GM12878 (cell line): ENCODE measurements at regions not wholly inside any gene's neighbourhood (a gene's known extent, or its start where the extent isn't known, plus 50 kb on each side); places are given as distances from the start of the nearest gene placed in this dataset.

Experiments
- ATAC-seq: fragments of 200-7000 bp; cut with Tn5 transposase; 3 replicates; pipeline ENCODE4 v1.9.1; 2020; ENCODE audit warnings: mild to moderate bottlenecking, moderate library complexity
- BruUV-seq: library from RNA; stranded (reverse); fragments of 400-500 nt; replicated peaks from 2 replicates; lab custom pipeline; 2021; lab: Mats Ljungman, UMichigan
- CTCF ChIA-PET: fragments of 300-600 bp; sonication (Branson Sonifier 250); formaldehyde crosslinking; extraction: SDS; loops from one replicate; lab custom pipeline; 2021; ENCODE audit warnings: inconsistent platforms; lab: Yijun Ruan, JAX
- POLR2A ChIA-PET: fragments of 350-600 bp; formaldehyde crosslinking; extraction: SDS; loops from one replicate; lab custom pipeline; 2021; ENCODE audit warnings: inconsistent platforms; lab: Charles Lee
- RAD21 ChIA-PET: fragments of 300-600 bp; sonication (Branson Sonifier 250); formaldehyde crosslinking; loops from one replicate; lab custom pipeline; 2023; ENCODE audit warnings: antibody characterized with exemption; ENCODE audit not compliant: unreplicated experiment; lab: Charles Lee
- SMC1A ChIA-PET: fragments of 300-600 bp; sonication (Branson Sonifier 250); formaldehyde crosslinking; loops from one replicate; lab custom pipeline; 2023; ENCODE audit not compliant: unreplicated experiment, uncharacterized antibody; lab: Charles Lee
- DNase-seq: peaks from one replicate; pipeline ENCODE4 v3.0.0-alpha.2; 2011; ENCODE audit warnings: low read depth, low spot score
- FAIRE-seq: peaks from 3 replicates; lab custom pipeline; 2011; peaks lifted over from hg19 to GRCh38; lab: Jason Lieb, UNC
- H2AFZ ChIP-seq: 2 replicates; pipeline ENCODE4 v1.6.0; 2011; ENCODE audit warnings: low read depth, low read length, control low read depth; ENCODE audit not compliant: control insufficient read depth
- H3K27ac ChIP-seq: 2 replicates; pipeline ENCODE4 v1.5.1; 2011; ENCODE audit warnings: control low read depth; ENCODE audit not compliant: control insufficient read depth, insufficient read depth
- H3K27me3 ChIP-seq, 2 experiments: replicated peaks in 1 of 2; 2 replicates each; pipeline versions ENCODE4 v1.6.0 to v1.6.1; 2011; ENCODE audit warnings: low read length in 1 of 2; ENCODE audit not compliant: control insufficient read depth in 2 of 2, insufficient read depth in 2 of 2
- H3K36me3 ChIP-seq, 2 experiments: 2 replicates each; pipeline ENCODE4 v1.5.1; 2011; ENCODE audit warnings: low read length in 1 of 2; ENCODE audit not compliant: control insufficient read depth in 2 of 2, insufficient read depth in 2 of 2
- H3K4me1 ChIP-seq: 2 replicates; pipeline ENCODE4 v1.6.1; 2011; ENCODE audit warnings: mild to moderate bottlenecking, low read length, moderate library complexity, mixed read lengths; ENCODE audit not compliant: control insufficient read depth, insufficient read depth
- H3K4me2 ChIP-seq: 2 replicates; pipeline ENCODE4 v1.6.0; 2011; ENCODE audit warnings: control low read depth; ENCODE audit not compliant: control insufficient read depth, insufficient read depth
- H3K4me3 ChIP-seq: fragments of 200-600 bp; sonication (generic); 2 replicates; pipeline ENCODE4 v1.5.1; 2016
- H3K79me2 ChIP-seq: 2 replicates; pipeline ENCODE4 v1.6.0; 2011; ENCODE audit warnings: low read length; ENCODE audit not compliant: control insufficient read depth, insufficient read depth
- H3K9ac ChIP-seq: 2 replicates; pipeline ENCODE4 v1.8.0; 2011; ENCODE audit warnings: low read length, control low read depth, mixed read lengths; ENCODE audit not compliant: control insufficient read depth, insufficient read depth
- H3K9me3 ChIP-seq: replicated peaks from 3 replicates; pipeline ENCODE4 v1.5.1; 2011; ENCODE audit warnings: mild to moderate bottlenecking, low read length; ENCODE audit not compliant: control insufficient read depth, insufficient read depth
- H4K20me1 ChIP-seq: 2 replicates; pipeline ENCODE4 v1.6.0; 2011; ENCODE audit not compliant: control insufficient read depth, insufficient read depth
- ASH2L ChIP-seq: fragments of 300-600, 200-600 bp; sonication (generic); IDR thresholded peaks from 2 replicates; pipeline ENCODE4 v1.6.1; 2017; ENCODE audit warnings: low read depth, mild to moderate bottlenecking, borderline replicate concordance
- ATF2 ChIP-seq: IDR thresholded peaks from 2 replicates; pipeline ENCODE4 v1.6.1; 2012; ENCODE audit warnings: low read length, inconsistent platforms
- ATF7 ChIP-seq: fragments of 450-650 bp; IDR thresholded peaks from 2 replicates; pipeline ENCODE4 v1.6.1; 2016; ENCODE audit warnings: low read depth, mild to moderate bottlenecking
- CTCF ChIP-seq, 3 experiments: IDR thresholded peaks in 2 of 3; conservative IDR thresholded peaks in 1 of 3; 2 replicates each; pipeline ENCODE4 v1.5.1; 2011; ENCODE audit warnings: low read depth in 3 of 3, low read length in 3 of 3, mild to moderate bottlenecking in 3 of 3, control low read depth in 2 of 3, moderate library complexity in 2 of 3, inconsistent platforms in 1 of 3, mixed read lengths in 1 of 3; ENCODE audit not compliant: control insufficient read depth in 2 of 3, insufficient read depth in 1 of 3; ENCODE audit errors: extremely low read depth in 1 of 3
- EED ChIP-seq: sonication (generic); IDR thresholded peaks from 2 replicates; pipeline ENCODE4 v1.6.1; 2016; ENCODE audit warnings: antibody characterized with exemption, low read depth
- GATAD2B ChIP-seq: fragments of 450-650 bp; conservative IDR thresholded peaks from 2 replicates; pipeline ENCODE4 v1.6.1; 2017; ENCODE audit warnings: low read depth, mild to moderate bottlenecking, moderate library complexity
- RELB ChIP-seq: fragments of 450-650 bp; IDR thresholded peaks from 2 replicates; pipeline ENCODE4 v1.6.1; 2017; ENCODE audit warnings: low read depth, mild to moderate bottlenecking, moderate library complexity
- SIN3A ChIP-seq: IDR thresholded peaks from 2 replicates; pipeline ENCODE4 v1.6.1; 2012; ENCODE audit warnings: low read depth, low read length, improper control_type of control experiment
- TBL1XR1 ChIP-seq: IDR thresholded peaks from 2 replicates; pipeline ENCODE4 v1.6.1; 2012; ENCODE audit warnings: low read depth, low read length, improper control_type of control experiment
- ZNF274 ChIP-seq: IDR thresholded peaks from one replicate; pipeline ENCODE4 v1.8.0; 2011; ENCODE audit not compliant: insufficient read length, insufficient read depth
- WGBS: methylation state at CpG from one replicate; pipeline ENCODE4 v1.1.6; 2016; ENCODE audit warnings: low lambda C conversion rate; ENCODE audit not compliant: insufficient replicate concordance, insufficient coverage; ENCODE audit errors: missing lambda C conversion rate; 5-methylcytosine and 5-hydroxymethylcytosine counted together
- in situ Hi-C: fragments of 300-500 bp; cut with MboI; formaldehyde crosslinking; loops from 9 replicates; pipeline ENCODE4 v1.14.3; 2018; ENCODE audit warnings: mixed read lengths
- intact Hi-C: fragments of 100-400 bp; cut with micrococcal nuclease; formaldehyde crosslinking; loops from one replicate; pipeline ENCODE4 v1.14.2; 2022; ENCODE audit not compliant: unreplicated experiment

DNA sequence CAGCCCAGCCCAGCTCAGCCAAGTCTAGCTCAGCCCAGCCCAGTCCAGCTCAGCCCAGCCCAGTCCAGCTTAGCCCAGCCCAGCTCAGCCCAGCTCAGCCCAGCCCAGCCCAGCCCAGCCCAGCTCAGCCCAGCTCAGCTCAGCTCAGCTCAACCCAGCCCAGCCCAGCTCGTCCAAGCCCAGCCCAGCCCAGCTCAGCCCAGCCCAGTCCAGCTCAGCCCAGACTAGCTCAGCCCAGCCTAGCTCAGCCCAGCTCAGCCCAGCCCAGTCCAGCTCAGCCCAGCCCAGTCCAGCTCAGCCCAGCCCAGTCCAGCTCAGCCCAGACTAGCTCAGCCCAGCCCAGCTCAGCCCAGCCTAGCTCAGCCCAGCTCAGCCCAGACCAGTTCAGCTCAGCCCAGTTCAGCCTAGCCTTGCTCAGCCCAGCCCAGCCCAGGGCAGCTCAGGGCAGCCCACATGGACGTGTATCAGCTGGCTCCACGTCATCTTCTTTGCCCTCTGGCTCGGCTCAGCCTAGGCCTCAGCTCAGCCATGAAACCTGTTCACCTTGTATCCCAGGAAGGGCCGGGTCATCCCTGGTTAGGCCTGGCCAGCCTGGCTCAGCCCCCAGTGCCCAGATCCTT lies 185.6 kb downstream of the TMEM121 start:
- in situ Hi-C loops (no loop called here), intact Hi-C loops (no loop called here)
- TF ChIP-seq ASH2L: no peak
- TF ChIP-seq ATF7: no peak
- no peak for TF ChIP-seq GATAD2B
- no peak for TF ChIP-seq TBL1XR1
- TF ChIP-seq RELB: no peak
- TF ChIP-seq CTCF (IDR thresholded peaks at IDR 0.05 in 2 of 3, conservative IDR thresholded peaks at IDR 0.05 in 1 of 3; ENCODE audit: control insufficient read depth in 2 of 3, extremely low read depth in 1 of 3, insufficient read depth in 1 of 3, low read depth in 3 of 3, low read length in 3 of 3): no peak
- TF ChIP-seq ATF2: no peak
- no peak for TF ChIP-seq EED
- no peak for TF ChIP-seq SIN3A
- no peak for TF ChIP-seq ZNF274
- FAIRE-seq (no peak), ATAC-seq (no peak), DNase-seq (no peak)
- Histone ChIP-seq H3K27me3 (no peaks in the 10 kb centered on the region), H3K79me2 (peaks cover 23% of the 10 kb centered on the region), H3K27ac (no peak overlapping the region), H3K4me3 (no peak overlapping the region), H4K20me1 (no peaks in the 10 kb centered on the region; the same call in 1 of the 2 replicates), H3K9me3 (no peaks in the 10 kb centered on the region; the same call in 2 of the 3 replicates), H3K4me2 (no peak overlapping the region), H3K36me3 (no peaks in the 10 kb centered on the region), H2AFZ (no peak overlapping the region), H3K4me1 (peaks cover 9% of the 10 kb centered on the region; the same call in 1 of the 2 replicates), H3K9ac (no peak overlapping the region)
- ChIA-PET POLR2A (no interaction called here), CTCF (interaction anchor here (0.7 to 1.3 kb wide), 2 partner anchors 566 to 596 kb away, joined by 3 read pairs; no protein-coding TSS in a partner anchor), RAD21 (interaction anchor here (1.1 kb wide), 1 partner anchor 596 kb away, joined by 3 read pairs; no protein-coding TSS in a partner anchor), SMC1A (no interaction called here)
- no TSS peak for BruUV-seq
- 54% methylated on average over 3 of the region's 5 CpGs for WGBS
